ENCODE measurements at regions not wholly inside any gene's neighbourhood (a gene's known extent, or its start where the extent isn't known, plus 50 kb on each side); places are given as distances from the start of the nearest gene placed in this dataset.

DNA sequence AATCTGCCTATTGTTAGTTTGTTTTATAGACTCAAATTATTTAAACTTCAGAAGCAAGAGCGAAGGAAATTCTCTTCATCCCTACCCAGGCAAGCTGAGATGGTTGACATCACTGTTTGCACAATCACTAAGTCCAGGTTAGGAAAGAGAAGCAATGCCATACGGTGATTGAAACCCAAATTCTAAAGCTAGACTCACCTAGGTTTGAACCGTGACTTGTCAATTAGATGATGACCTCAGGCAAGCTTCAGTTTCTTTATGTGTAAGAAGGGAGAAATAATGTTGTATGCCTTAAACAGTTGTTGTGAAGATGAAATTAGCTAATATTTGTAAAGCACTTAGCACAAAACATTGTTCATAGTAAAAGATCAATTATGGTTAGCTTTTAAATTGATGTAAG, 96.5 kb upstream of the ANKRD55 start:
- TF ChIP-seq, protein P1, sequence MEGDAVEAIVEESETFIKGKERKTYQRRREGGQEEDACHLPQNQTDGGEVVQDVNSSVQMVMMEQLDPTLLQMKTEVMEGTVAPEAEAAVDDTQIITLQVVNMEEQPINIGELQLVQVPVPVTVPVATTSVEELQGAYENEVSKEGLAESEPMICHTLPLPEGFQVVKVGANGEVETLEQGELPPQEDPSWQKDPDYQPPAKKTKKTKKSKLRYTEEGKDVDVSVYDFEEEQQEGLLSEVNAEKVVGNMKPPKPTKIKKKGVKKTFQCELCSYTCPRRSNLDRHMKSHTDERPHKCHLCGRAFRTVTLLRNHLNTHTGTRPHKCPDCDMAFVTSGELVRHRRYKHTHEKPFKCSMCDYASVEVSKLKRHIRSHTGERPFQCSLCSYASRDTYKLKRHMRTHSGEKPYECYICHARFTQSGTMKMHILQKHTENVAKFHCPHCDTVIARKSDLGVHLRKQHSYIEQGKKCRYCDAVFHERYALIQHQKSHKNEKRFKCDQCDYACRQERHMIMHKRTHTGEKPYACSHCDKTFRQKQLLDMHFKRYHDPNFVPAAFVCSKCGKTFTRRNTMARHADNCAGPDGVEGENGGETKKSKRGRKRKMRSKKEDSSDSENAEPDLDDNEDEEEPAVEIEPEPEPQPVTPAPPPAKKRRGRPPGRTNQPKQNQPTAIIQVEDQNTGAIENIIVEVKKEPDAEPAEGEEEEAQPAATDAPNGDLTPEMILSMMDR (IDR thresholded peaks at IDR 0.05), result no peak
- Histone ChIP-seq H3K4me3 (no peak overlapping the region), H3K36me3 (no peaks in the 10 kb centered on the region), H3K27me3 (replicated peaks; ENCODE audit: insufficient read depth) (no peaks in the 10 kb centered on the region), H3K4me1 (ENCODE audit: control insufficient read depth in 1 of 2, low read depth in 2 of 2) (peaks cover 0 to 17% of the 10 kb centered on the region in 2 donors), H3K9me3 (no peaks in the 10 kb centered on the region), H3K27ac (no peak overlapping the region)
- ATAC-seq (ENCODE audit: insufficient number of reproducible peaks, low FRiP score, low read depth), result no peak
- no peak for DNase-seq (ENCODE audit: low spot score)

DNA sequence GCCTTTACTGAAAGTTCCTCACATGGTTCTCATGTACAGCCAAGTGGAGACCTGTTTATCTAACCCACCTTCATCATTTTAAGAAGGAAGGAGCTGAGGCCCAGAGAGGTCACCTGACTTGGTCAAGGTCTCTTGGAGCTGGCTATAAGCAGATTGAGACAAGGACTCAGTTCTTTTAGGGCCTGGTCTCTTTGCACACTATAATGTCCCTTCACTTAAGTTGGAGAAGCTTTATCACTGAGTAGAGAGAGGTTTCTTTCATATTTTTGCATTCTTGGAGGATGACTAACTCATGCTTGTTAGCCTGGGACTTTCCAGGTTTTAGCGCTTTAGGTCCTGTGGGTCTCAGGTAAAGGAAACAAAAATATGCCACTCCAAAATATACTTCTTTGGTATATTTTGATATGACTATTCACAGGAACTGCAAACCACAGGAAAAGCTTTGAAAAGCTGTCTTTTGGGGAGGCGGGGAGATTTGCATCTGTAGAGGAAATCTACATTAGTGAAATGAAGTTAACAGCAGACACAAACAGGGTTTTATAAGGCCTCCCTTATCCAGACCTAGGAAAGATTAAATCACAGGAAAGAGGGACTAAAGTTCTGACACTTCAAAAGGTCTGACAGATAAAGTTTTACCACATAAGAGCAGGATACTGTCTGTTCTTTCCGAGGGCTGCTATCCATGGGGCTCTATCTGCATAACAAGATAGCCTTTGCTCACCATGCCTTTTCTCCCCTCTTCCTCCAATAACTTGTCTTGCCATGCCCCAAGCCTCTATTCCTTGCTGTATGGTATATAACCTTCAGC, 95.8 kb upstream of the ANKRD55 start:
- H3K27me3 ChIP-seq (replicated peaks; ENCODE audit: insufficient read depth), result no peaks in the 10 kb centered on the region
- peaks cover 0 to 17% of the 10 kb centered on the region in 2 donors for H3K4me1 ChIP-seq (ENCODE audit: control insufficient read depth in 1 of 2, low read depth in 2 of 2)
- no peak for DNase-seq (ENCODE audit: low spot score)
- H3K4me3 ChIP-seq, result no peak overlapping the region
- ATAC-seq (ENCODE audit: insufficient number of reproducible peaks, low FRiP score, low read depth), result no peak
- H3K27ac ChIP-seq, result no peak overlapping the region
- TF ChIP-seq, protein P1 (IDR thresholded peaks at IDR 0.05), result no peak
- no peaks in the 10 kb centered on the region for H3K36me3 ChIP-seq
- no peaks in the 10 kb centered on the region for H3K9me3 ChIP-seq

DNA sequence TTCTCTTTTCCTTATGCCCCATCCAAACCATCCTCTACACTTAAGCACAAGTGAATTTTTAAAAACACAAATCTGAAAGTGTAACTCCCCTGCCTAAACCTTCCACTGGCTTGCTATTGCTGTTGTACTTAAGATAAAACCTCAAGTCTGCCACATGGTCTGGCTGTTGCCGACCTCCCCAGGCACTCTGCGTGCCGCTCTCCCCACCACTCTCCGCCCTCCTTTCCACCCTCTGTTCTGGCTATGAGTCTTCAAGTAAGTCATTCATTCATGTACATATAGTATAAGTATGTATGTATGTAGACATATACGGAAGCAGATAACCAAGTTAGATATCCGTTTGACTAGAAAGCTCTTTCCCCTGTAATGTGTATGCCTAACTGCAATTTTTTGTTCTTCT, 94.7 kb upstream of the ANKRD55 start:
- no peak for ATAC-seq (ENCODE audit: insufficient number of reproducible peaks, low FRiP score, low read depth)
- no peaks in the 10 kb centered on the region for H3K9me3 ChIP-seq
- H3K4me1 ChIP-seq (ENCODE audit: control insufficient read depth in 1 of 2, low read depth in 2 of 2), result peaks cover 0 to 17% of the 10 kb centered on the region in 2 donors
- peak overlapping the region; percentile 19 for H3K4me3 ChIP-seq
- H3K27ac ChIP-seq, result no peak overlapping the region
- no peak for DNase-seq (ENCODE audit: low spot score)
- no peaks in the 10 kb centered on the region for H3K27me3 ChIP-seq (replicated peaks; ENCODE audit: insufficient read depth)
- TF ChIP-seq, protein P1 (IDR thresholded peaks at IDR 0.05), result no peak
- no peaks in the 10 kb centered on the region for H3K36me3 ChIP-seq

DNA sequence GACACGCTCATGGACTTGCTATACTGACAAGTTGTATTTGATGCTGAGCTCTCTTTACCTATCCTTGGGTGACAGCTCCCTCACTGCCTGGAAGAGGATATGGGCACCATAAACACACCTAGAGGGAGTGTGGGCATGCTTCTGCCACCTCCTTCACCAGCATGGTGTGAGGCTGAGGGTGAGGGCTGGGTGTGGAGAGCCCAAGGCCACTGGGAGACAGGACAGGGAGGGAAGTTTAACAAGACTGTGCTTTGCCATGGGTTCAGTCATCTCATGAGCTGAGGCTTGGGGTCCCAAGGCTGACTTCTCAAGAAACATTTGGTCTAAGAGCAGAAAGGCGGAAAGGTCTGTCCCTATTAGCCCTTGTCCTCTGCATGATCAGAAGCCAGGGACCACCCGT, 93.6 kb upstream of the ANKRD55 start:
- Histone ChIP-seq H3K36me3 (no peaks in the 10 kb centered on the region), H3K4me3 (no peak overlapping the region), H3K27ac (no peak overlapping the region), H3K4me1 (ENCODE audit: control insufficient read depth in 1 of 2, low read depth in 2 of 2) (peaks cover 0 to 17% of the 10 kb centered on the region in 2 donors), H3K27me3 (replicated peaks; ENCODE audit: insufficient read depth) (no peaks in the 10 kb centered on the region), H3K9me3 (no peaks in the 10 kb centered on the region)
- no peak for DNase-seq (ENCODE audit: low spot score)
- no peak for ATAC-seq (ENCODE audit: insufficient number of reproducible peaks, low FRiP score, low read depth)
- TF ChIP-seq, protein P1 (IDR thresholded peaks at IDR 0.05), result no peak

DNA sequence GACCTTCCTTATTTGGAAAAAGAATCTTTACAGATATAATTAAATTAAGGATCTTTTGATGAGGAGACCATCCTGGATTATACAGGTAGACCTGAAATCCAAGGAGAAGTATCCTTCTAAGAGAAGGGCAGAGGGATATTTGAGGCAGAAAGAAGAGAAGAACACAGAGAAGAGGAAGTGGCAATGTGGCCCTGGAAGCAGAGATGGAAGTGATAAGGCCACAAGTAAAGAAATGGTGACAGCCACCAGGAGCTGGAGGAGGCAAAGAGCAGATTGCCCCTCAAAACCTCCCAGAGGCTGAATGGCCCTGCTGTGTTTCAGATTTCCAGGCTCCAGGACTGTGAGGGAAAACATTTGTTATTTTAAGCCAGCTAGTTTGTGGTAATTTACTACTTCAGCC, 93.0 kb upstream of the ANKRD55 start:
- H3K4me3 ChIP-seq, result no peak overlapping the region
- TF ChIP-seq, protein P1 (IDR thresholded peaks at IDR 0.05), result no peak
- peaks cover 0 to 17% of the 10 kb centered on the region in 2 donors for H3K4me1 ChIP-seq (ENCODE audit: control insufficient read depth in 1 of 2, low read depth in 2 of 2)
- ATAC-seq (ENCODE audit: insufficient number of reproducible peaks, low FRiP score, low read depth), result no peak
- no peak for DNase-seq (ENCODE audit: low spot score)
- no peak overlapping the region for H3K27ac ChIP-seq
- no peaks in the 10 kb centered on the region for H3K36me3 ChIP-seq
- H3K27me3 ChIP-seq (replicated peaks; ENCODE audit: insufficient read depth), result no peaks in the 10 kb centered on the region
- no peaks in the 10 kb centered on the region for H3K9me3 ChIP-seq

Data from thoracic aorta (tissue), 2 donors.